Kidney (tissue), 13 donors: ENCODE measurements at regions not wholly inside any gene's neighbourhood (a gene's known extent, or its start where the extent isn't known, plus 50 kb on each side); places are given as distances from the start of the nearest gene placed in this dataset.
A peak's percentile ranks its signal among the peaks of the same experiment; 100 is the strongest.

Source experiments
- DNase-seq, 5 donors: peaks; one replicate each; pipeline ENCODE4 v3.0.0-alpha.2; 2013 to 2020
- FAIRE-seq: peaks from 2 replicates; lab custom pipeline; 2012; peaks lifted over from hg19 to GRCh38; lab: Jason Lieb, UNC
- H3K27ac ChIP-seq, 2 donors: one replicate each; pipeline ENCODE4 v1.7.0; 2013; ENCODE audit warnings: low read depth in 2 of 2, low read length in 2 of 2, inconsistent platforms in 1 of 2
- H3K27me3 ChIP-seq: one replicate; pipeline ENCODE4 v1.7.1; 2013; ENCODE audit warnings: low read length, inconsistent platforms; ENCODE audit not compliant: control insufficient read depth, insufficient read depth
- H3K36me3 ChIP-seq, 3 donors: one replicate each; pipeline versions ENCODE4 v1.7.0 to v1.7.1; 2013; ENCODE audit warnings: low read length in 3 of 3, control low read depth in 1 of 3, inconsistent platforms in 1 of 3; ENCODE audit not compliant: insufficient read depth in 3 of 3, control insufficient read depth in 2 of 3
- H3K4me1 ChIP-seq, 3 donors: one replicate each; pipeline versions ENCODE4 v1.7.0 to v1.7.1; 2013; ENCODE audit warnings: low read length in 3 of 3, inconsistent platforms in 1 of 3, low read depth in 1 of 3; ENCODE audit not compliant: control insufficient read depth in 2 of 3, insufficient read depth in 2 of 3
- H3K4me3 ChIP-seq, 3 donors: one replicate each; pipeline versions ENCODE4 v1.7.0 to v1.8.1; 2013; ENCODE audit warnings: low read length in 3 of 3, control low read depth in 1 of 3, inconsistent platforms in 1 of 3
- H3K9ac ChIP-seq, 3 donors: one replicate each; pipeline versions ENCODE4 v1.7.0 to v1.7.1; 2013; ENCODE audit warnings: low read length in 3 of 3, control low read depth in 1 of 3, inconsistent platforms in 1 of 3
- H3K9me3 ChIP-seq, 3 donors: one replicate each; pipeline versions ENCODE4 v1.7.0 to v1.7.1; 2013; ENCODE audit warnings: low read length in 3 of 3, control low read depth in 1 of 3, inconsistent platforms in 1 of 3; ENCODE audit not compliant: control insufficient read depth in 2 of 3, insufficient read depth in 1 of 3
- intact Hi-C: fragments of 100-400 bp; cut with DNase I; formaldehyde crosslinking; loops from one replicate; pipeline ENCODE4 v1.11.1; 2022
- TF ChIP-seq, protein P1 (sequence below): IDR thresholded peaks from 3 replicates; pipeline ENCODE4 v1.5.1; 2012; ENCODE audit warnings: mild to moderate bottlenecking, moderate library complexity, borderline replicate concordance; ENCODE audit not compliant: insufficient read depth; ENCODE audit errors: extremely low read depth
- donor health status: control.
- donor health status: control.
- donor health status: control.
- donor health status: control.
- donor health status: control.
- donor health status: DM: yes; HTN: yes; CAD: no.
- donor health status: Normal renal cell carcinoma (clear cell type).

DNA sequence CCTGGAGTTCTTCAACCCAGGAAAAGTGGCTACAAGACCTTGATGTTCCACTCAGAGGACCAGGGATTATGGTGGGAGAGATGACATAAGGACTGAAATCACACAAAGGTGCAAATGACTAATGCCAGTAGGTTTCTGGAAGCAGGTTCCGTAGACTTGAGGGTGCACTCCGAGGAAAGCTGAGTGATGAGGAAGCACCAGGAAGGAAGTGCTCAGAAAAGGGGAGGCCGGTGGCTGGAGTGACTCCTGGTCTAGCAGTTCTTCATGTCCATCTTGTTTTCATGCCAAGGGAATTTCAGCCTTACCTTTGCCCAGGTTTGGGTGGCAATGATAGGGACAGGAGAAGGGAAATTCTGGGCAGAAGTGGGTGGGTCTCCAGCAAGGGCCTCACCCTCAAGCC, 74.5 kb downstream of the TMEM17 start:
- DNase-seq, result no peak
- H3K4me3 ChIP-seq, result no peak overlapping the region
- FAIRE-seq, result no peak
- H3K9ac ChIP-seq, result no peak overlapping the region
- no peaks in the 10 kb centered on the region for H3K36me3 ChIP-seq
- H3K4me1 ChIP-seq, result no peaks in the 10 kb centered on the region
- TF ChIP-seq, protein P1, sequence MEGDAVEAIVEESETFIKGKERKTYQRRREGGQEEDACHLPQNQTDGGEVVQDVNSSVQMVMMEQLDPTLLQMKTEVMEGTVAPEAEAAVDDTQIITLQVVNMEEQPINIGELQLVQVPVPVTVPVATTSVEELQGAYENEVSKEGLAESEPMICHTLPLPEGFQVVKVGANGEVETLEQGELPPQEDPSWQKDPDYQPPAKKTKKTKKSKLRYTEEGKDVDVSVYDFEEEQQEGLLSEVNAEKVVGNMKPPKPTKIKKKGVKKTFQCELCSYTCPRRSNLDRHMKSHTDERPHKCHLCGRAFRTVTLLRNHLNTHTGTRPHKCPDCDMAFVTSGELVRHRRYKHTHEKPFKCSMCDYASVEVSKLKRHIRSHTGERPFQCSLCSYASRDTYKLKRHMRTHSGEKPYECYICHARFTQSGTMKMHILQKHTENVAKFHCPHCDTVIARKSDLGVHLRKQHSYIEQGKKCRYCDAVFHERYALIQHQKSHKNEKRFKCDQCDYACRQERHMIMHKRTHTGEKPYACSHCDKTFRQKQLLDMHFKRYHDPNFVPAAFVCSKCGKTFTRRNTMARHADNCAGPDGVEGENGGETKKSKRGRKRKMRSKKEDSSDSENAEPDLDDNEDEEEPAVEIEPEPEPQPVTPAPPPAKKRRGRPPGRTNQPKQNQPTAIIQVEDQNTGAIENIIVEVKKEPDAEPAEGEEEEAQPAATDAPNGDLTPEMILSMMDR, result no peak
- H3K27me3 ChIP-seq, result no peaks in the 10 kb centered on the region
- intact Hi-C loops, result no loop called here
- no peak overlapping the region for H3K27ac ChIP-seq
- no peaks in the 10 kb centered on the region for H3K9me3 ChIP-seq

DNA sequence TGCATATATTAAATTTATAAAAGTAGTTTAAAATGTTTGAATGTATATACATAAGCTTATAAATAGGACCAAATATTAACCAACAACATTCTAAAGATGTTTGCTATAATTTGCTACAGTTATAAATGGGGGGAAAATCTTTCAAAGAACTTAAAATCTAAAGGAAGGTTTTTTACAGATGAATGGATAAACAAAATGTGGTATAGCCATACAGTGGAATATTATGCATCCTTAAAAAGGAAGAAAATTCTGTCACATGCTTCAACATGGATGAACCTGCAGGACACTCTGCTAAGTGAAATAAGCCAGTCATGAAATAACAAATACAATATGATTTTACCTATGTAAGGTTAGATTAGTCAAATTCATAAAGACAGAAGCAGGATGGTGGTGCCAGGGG, 75.8 kb downstream of the TMEM17 start:
- Histone ChIP-seq H3K4me1 (peaks cover 0 to 5% (median 2%) of the 10 kb centered on the region in 3 donors), H3K36me3 (no peaks in the 10 kb centered on the region), H3K9me3 (no peaks in the 10 kb centered on the region), H3K27me3 (no peaks in the 10 kb centered on the region), H3K9ac (no peak overlapping the region), H3K27ac (no peak overlapping the region), H3K4me3 (no peak overlapping the region)
- intact Hi-C loops, result no loop called here
- DNase-seq, result no peak
- FAIRE-seq, result no peak
- TF ChIP-seq, protein P1, result no peak

DNA sequence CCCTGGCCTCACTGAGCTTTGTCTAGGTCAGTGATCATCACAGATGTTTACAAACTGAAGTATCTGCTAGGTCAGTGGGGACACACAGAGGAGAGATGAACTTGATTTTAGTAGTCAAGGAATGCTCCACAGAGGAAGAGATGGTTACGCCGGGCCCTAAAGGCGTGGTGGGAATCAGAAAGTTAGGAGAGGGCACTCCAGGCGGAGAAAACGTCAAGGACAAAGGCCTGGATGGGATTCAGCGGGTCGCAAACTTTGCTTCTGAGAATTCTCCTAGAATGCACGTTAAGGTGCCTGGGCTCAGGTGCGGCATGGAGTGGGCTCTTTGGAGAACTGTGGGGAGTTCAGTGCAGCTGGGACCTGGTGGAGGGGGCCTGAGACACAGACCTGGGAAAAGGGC, 78.8 kb downstream of the TMEM17 start:
- FAIRE-seq, result no peak
- H3K9ac ChIP-seq, result no peak overlapping the region

More for the DNA sequence above, 78.8 kb downstream of the TMEM17 start:
- intact Hi-C loops, result no loop called here
- Histone ChIP-seq H3K36me3 (no peaks in the 10 kb centered on the region), H3K9me3 (no peaks in the 10 kb centered on the region), H3K27me3 (no peaks in the 10 kb centered on the region), H3K4me3 (no peak overlapping the region), H3K4me1 (peaks cover 0 to 14% (median 2%) of the 10 kb centered on the region in 3 donors), H3K27ac (no peak overlapping the region)
- DNase-seq, result peak in 1 of 5 donors; percentile 0
- TF ChIP-seq, protein P1, result no peak
